ENCODE measurements at regions not wholly inside any gene's neighbourhood (a gene's known extent, or its start where the extent isn't known, plus 50 kb on each side); places are given as distances from the start of the nearest gene placed in this dataset.
A peak's percentile ranks its signal among the peaks of the same experiment; 100 is the strongest.

- H3K4me3 ChIP-seq (replicated peaks in 1 of 2; ENCODE audit: low read depth in 2 of 2, low read length in 2 of 2) = no peak overlapping the region
- TF ChIP-seq, protein P1, sequence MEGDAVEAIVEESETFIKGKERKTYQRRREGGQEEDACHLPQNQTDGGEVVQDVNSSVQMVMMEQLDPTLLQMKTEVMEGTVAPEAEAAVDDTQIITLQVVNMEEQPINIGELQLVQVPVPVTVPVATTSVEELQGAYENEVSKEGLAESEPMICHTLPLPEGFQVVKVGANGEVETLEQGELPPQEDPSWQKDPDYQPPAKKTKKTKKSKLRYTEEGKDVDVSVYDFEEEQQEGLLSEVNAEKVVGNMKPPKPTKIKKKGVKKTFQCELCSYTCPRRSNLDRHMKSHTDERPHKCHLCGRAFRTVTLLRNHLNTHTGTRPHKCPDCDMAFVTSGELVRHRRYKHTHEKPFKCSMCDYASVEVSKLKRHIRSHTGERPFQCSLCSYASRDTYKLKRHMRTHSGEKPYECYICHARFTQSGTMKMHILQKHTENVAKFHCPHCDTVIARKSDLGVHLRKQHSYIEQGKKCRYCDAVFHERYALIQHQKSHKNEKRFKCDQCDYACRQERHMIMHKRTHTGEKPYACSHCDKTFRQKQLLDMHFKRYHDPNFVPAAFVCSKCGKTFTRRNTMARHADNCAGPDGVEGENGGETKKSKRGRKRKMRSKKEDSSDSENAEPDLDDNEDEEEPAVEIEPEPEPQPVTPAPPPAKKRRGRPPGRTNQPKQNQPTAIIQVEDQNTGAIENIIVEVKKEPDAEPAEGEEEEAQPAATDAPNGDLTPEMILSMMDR (IDR thresholded peaks at IDR 0.05; ENCODE audit: low read depth, low read length) = no peak
- no peak for DNase-seq (ENCODE audit: low read depth in 2 of 2)
Observed at GRCh38 chr18:28814365-28814764, 637.4 kb upstream of the CDH2 start.

- TF ChIP-seq, protein P1 (IDR thresholded peaks at IDR 0.05; ENCODE audit: low read depth, low read length) = no peak
- H3K4me3 ChIP-seq (replicated peaks in 1 of 2; ENCODE audit: low read depth in 2 of 2, low read length in 2 of 2) = no peak overlapping the region
- DNase-seq (ENCODE audit: low read depth in 2 of 2) = no peak
Observed at GRCh38 chr18:28808373-28808772, 631.4 kb upstream of the CDH2 start.

DNA sequence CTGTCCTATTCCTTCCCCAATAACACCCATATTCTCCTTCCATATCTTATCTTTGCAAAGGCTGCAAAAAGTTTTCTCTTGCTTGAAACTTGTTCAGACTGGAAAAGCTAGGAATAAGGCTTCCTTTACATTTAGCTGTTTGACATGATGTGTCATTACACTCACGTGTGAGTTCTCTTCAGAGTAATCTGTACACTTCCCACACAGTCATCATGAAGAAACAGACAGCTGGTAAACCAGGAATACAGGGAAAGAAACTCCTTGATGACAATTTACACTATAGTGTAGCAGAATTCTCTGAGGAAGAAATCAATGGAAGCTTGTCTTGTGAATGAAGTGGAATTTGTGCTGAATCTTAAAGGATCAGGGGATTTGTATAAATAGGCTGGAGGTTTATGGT, 628.6 kb upstream of the CDH2 start:
- DNase-seq (ENCODE audit: low read depth in 2 of 2) = no peak
- TF ChIP-seq, protein P1 (IDR thresholded peaks at IDR 0.05; ENCODE audit: low read depth, low read length) = no peak
- H3K4me3 ChIP-seq (replicated peaks in 1 of 2; ENCODE audit: low read depth in 2 of 2, low read length in 2 of 2) = no peak overlapping the region

- H3K4me3 ChIP-seq (replicated peaks in 1 of 2; ENCODE audit: low read depth in 2 of 2, low read length in 2 of 2) = no peak overlapping the region
- no peak for DNase-seq (ENCODE audit: low read depth in 2 of 2)
- TF ChIP-seq, protein P1 (IDR thresholded peaks at IDR 0.05; ENCODE audit: low read depth, low read length) = no peak
Observed at GRCh38 chr18:28804512-28805202, 627.7 kb upstream of the CDH2 start.

DNA sequence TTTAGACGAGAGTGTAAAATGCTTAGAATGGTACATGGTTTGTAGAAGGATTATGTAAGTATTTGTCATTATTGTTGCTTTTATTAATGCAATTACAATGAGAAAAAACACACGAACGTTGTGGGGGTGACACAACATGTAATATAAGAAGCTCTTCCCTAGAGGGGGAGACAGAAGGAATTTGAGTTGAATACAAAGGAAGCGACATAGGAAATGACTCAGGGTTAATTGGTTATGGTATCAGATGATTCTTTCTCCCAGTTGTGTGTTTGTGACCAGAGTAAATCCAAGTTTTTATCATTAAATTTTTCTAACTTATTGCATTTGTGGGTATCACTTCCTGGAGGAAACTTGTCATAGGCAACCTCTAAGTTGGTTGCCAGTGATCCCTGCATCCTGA, 625.6 kb upstream of the CDH2 start:
- no peak overlapping the region for H3K4me3 ChIP-seq (replicated peaks in 1 of 2; ENCODE audit: low read depth in 2 of 2, low read length in 2 of 2)
- DNase-seq (ENCODE audit: low read depth in 2 of 2) = peak; percentile 49 to 84
- TF ChIP-seq, protein P1 (IDR thresholded peaks at IDR 0.05; ENCODE audit: low read depth, low read length) = no peak

- TF ChIP-seq, protein P1 (IDR thresholded peaks at IDR 0.05; ENCODE audit: low read depth, low read length) = no peak
- DNase-seq (ENCODE audit: low read depth in 2 of 2) = peak in 1 of 2 donors; percentile 21
Observed at GRCh38 chr18:28801876-28802275, 624.9 kb upstream of the CDH2 start.

More at GRCh38 chr18:28801876-28802275, 624.9 kb upstream of the CDH2 start:
- no peak overlapping the region for H3K4me3 ChIP-seq (replicated peaks in 1 of 2; ENCODE audit: low read depth in 2 of 2, low read length in 2 of 2)
